T-helper 2 cell treated with Interferon-gamma antibody and Interleukin-4, amounts not matched to agents 5 μg/mL and 100 μg/mL, for 36 hours (primary cell): ENCODE measurements at regions not wholly inside any gene's neighbourhood (a gene's known extent, or its start where the extent isn't known, plus 50 kb on each side); places are given as distances from the start of the nearest gene placed in this dataset.

Source experiments
- DNase-seq: peaks from one replicate; pipeline ENCODE4 v3.0.0; 2021; ENCODE audit warnings: low spot score
- H3K27ac Mint-ChIP-seq: one replicate; pipeline ENCODE4 v1.8.0; 2021; ENCODE audit warnings: mild to moderate bottlenecking, mixed read lengths
- H3K27me3 Mint-ChIP-seq: one replicate; pipeline ENCODE4 v1.8.0; 2021; ENCODE audit warnings: low read depth, mixed read lengths
- H3K36me3 Mint-ChIP-seq: one replicate; pipeline ENCODE4 v1.8.0; 2021; ENCODE audit warnings: low read depth, mixed read lengths
- H3K4me1 Mint-ChIP-seq: one replicate; pipeline ENCODE4 v1.8.0; 2021; ENCODE audit warnings: low read depth, mixed read lengths
- H3K4me3 Mint-ChIP-seq: one replicate; pipeline ENCODE4 v1.8.0; 2022; ENCODE audit warnings: mild to moderate bottlenecking, moderate library complexity, mixed read lengths
- H3K9me3 Mint-ChIP-seq: one replicate; pipeline ENCODE4 v1.8.0; 2021; ENCODE audit warnings: mixed read lengths

DNA sequence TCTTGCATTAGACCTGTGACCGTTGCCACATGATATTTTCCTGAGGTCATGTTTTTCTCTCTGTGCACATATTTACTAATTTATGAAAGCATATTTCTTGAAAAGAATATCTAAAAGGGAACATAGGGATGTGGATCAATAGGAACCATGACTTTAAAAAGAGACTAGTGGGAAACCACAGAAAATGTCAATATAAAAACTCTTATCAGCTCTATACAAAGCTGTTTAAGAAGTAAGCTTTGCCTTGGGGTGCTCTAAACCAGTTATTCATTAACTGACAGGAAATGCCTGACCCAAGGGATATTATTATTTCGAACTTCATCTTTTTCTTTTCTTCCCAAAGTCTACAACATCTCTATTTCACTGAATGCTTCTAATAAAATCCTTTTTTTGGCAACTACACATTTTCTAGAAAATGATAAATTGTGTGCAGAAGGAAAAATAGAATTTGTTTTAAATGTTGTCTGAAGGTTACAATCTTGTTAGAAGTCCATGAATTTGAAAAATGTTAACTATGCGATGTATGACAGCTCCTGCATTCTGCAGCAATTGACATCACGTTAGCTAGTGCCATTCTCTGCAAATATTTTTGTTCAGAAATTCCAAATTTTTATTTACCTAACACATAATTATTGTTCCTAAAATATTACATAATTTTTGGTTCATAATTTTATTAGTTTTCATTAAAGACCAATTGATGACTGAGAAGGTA, 345.0 kb downstream of the SLC16A7 start:
- Mint-ChIP-seq H3K9me3 (no peaks in the 10 kb centered on the region), H3K4me3 (no peak overlapping the region), H3K27ac (no peak overlapping the region), H3K4me1 (no peaks in the 10 kb centered on the region), H3K36me3 (no peaks in the 10 kb centered on the region), H3K27me3 (no peaks in the 10 kb centered on the region)
- DNase-seq = no peak

DNA sequence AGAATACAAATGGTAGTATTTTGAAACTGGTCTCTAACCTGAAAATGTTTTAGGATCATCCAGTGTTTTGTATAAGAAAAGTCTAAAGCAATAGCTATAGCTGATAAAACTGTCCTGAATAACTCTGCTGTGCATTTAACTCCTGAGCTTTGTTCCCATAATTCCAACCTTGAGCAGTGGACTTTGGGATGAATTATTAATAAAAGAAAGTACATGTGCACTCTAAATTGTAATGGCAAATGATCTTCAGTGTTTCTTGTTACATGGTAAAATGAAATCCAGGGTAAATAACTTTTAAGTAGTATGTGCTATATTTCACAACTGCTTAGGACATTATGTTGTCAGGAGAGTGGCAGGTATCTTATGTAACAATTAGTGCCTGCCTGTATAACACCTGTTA, 345.6 kb downstream of the SLC16A7 start:
- H3K27ac Mint-ChIP-seq = no peak overlapping the region
- H3K27me3 Mint-ChIP-seq = no peaks in the 10 kb centered on the region
- H3K9me3 Mint-ChIP-seq = no peaks in the 10 kb centered on the region
- no peak overlapping the region for H3K4me3 Mint-ChIP-seq
- no peaks in the 10 kb centered on the region for H3K4me1 Mint-ChIP-seq
- no peak for DNase-seq
- H3K36me3 Mint-ChIP-seq = no peaks in the 10 kb centered on the region

DNA sequence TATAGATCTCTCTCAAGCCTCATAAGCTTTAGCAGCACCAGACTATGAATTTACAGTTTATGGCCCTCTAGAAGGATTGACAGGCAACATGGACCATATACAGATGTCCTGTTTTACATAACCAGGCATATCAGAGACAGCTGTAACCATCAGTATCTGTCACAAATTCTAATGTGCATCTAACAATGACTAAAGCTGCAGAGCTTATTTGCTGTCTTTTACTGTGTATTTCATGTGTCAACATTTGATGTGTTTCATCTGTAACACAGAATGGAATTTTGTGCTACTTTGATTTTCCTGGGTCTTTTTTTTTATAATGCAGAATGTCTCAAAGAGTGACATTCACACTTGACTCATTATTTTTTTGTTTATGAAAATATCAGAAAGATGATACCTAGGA, 348.3 kb downstream of the SLC16A7 start:
- Mint-ChIP-seq H3K4me1 (no peaks in the 10 kb centered on the region), H3K27me3 (no peaks in the 10 kb centered on the region), H3K36me3 (no peaks in the 10 kb centered on the region), H3K27ac (no peak overlapping the region), H3K4me3 (no peak overlapping the region), H3K9me3 (no peaks in the 10 kb centered on the region)
- DNase-seq = no peak

DNA sequence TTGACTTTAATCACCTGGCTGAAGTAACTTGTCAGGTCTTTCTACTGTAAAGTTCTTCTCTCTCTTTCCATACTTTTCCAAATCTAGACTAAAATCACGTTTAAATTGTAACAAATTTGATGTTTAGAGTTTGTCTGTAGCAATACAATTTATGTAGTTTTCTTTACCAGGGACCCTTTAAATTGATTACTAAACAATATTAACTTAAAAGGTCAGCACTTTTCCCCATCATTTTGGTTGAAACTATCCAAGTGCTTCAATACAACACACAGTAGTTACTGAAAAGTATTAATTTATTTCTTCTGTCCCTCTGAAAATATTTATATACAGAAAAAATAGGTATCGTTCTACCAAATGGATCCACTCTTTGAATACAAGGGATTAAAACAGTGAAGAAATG, 350.8 kb downstream of the SLC16A7 start:
- Mint-ChIP-seq H3K27ac (no peak overlapping the region), H3K36me3 (no peaks in the 10 kb centered on the region), H3K4me3 (no peak overlapping the region), H3K9me3 (no peaks in the 10 kb centered on the region), H3K27me3 (no peaks in the 10 kb centered on the region), H3K4me1 (no peaks in the 10 kb centered on the region)
- no peak for DNase-seq

DNA sequence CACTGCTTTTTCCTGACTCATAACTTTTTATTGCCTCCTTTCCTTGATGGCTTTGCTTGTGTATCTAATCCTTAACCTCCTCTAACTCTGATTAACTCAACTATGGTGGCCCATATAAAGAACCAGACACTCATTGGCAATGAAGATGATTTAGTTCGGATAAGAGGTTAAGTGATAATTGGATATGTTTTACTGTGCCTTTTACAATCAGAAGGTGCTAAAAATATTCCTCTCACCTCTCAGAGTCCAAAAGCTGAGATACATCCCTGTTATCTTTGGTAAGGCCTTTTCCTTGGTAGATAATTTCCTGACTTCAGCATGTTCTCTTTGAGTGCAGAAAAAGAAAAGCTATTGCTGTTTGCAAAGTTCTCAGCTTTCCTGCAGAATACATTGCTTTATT, 367.7 kb downstream of the SLC16A7 start:
- H3K36me3 Mint-ChIP-seq = no peaks in the 10 kb centered on the region
- H3K27me3 Mint-ChIP-seq = no peaks in the 10 kb centered on the region
- peaks cover 4% of the 10 kb centered on the region for H3K9me3 Mint-ChIP-seq
- H3K4me3 Mint-ChIP-seq = no peak overlapping the region
- DNase-seq = no peak
- H3K4me1 Mint-ChIP-seq = no peaks in the 10 kb centered on the region
- no peak overlapping the region for H3K27ac Mint-ChIP-seq

DNA sequence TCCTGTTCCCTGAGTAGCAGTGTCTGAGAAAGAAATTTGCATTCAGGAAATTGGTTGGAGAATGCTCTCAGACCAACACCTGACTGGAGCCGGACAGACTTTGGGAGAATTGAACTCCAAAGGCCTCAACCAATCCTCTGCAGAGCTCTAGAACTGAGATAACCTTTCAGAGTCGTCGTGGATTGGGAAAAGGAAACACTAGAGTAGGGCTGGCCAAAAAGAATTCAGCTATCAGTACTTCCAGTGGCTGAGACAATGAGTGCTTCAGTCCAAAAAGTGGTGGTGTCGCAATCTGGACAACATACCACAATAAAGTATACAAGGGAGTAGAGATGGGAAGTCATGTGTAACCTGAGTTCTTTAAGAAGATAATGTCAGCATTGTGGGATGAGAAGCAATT, 377.1 kb downstream of the SLC16A7 start:
- H3K36me3 Mint-ChIP-seq = no peaks in the 10 kb centered on the region
- peaks cover 4% of the 10 kb centered on the region for H3K9me3 Mint-ChIP-seq
- H3K4me3 Mint-ChIP-seq = no peak overlapping the region
- DNase-seq = no peak
- no peak overlapping the region for H3K27ac Mint-ChIP-seq
- H3K27me3 Mint-ChIP-seq = no peaks in the 10 kb centered on the region
- H3K4me1 Mint-ChIP-seq = no peaks in the 10 kb centered on the region

DNA sequence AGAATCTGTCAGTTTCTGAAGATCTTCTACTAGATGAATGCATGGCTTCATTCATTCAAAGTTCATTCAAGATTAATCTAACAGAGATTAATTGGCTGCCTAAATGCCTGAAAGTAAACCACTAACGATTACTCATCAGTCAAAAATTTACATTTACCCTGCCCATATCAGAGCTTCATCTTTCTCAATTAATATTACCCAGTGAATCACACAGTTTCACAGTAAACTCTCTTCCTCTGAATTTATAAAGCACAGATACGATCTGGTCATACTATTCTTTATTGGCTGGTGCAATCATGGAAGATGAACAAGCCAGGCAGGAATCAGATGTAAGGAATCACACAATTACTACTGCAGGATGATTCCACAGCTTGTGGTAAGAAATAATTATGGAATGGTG, 377.7 kb downstream of the SLC16A7 start:
- no peak for DNase-seq
- Mint-ChIP-seq H3K9me3 (peaks cover under 1% of the 10 kb centered on the region), H3K4me3 (no peak overlapping the region), H3K4me1 (no peaks in the 10 kb centered on the region), H3K27ac (no peak overlapping the region), H3K27me3 (no peaks in the 10 kb centered on the region), H3K36me3 (no peaks in the 10 kb centered on the region)

DNA sequence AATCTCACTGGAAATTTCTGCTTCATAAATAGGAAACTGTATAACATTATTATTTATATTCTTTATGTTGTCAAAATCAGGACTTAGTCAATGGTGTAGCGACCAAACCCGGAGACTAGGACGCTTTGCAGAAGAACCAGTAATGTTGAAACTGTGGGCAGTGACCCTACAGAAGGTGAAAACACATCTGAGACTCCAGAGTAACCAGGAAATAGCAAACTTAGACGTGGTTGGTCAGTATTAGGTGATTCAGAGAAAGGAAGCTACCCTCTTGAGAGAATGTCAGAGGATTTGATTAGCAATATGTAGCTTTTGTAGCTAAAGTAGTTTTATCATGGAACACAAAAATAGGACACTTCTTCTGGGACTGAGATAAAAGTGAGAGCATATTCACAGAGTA, 381.9 kb downstream of the SLC16A7 start:
- no peak for DNase-seq
- no peaks in the 10 kb centered on the region for H3K27me3 Mint-ChIP-seq
- no peak overlapping the region for H3K4me3 Mint-ChIP-seq
- H3K9me3 Mint-ChIP-seq = no peaks in the 10 kb centered on the region
- no peaks in the 10 kb centered on the region for H3K4me1 Mint-ChIP-seq
- no peak overlapping the region for H3K27ac Mint-ChIP-seq
- H3K36me3 Mint-ChIP-seq = no peaks in the 10 kb centered on the region

DNA sequence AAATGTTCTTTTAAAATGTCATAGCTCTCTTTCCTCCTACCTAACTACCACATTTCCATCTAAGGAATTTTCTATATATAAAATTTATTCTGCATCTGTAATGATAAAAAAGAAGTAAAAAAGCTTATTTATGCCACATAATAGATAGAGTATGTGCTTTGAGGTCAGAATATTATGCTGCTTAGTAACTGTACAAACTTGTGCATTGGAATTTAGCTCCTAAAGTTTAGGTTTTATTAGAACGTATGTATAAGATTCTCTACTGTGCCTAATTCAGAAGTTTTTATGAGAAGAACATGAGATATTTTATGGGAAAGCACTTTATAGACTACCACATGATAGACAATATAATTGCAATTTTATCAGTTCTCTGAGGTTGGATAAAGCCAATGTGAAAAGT, 384.6 kb downstream of the SLC16A7 start:
- no peak overlapping the region for H3K27ac Mint-ChIP-seq
- no peaks in the 10 kb centered on the region for H3K27me3 Mint-ChIP-seq
- H3K36me3 Mint-ChIP-seq = no peaks in the 10 kb centered on the region
- no peaks in the 10 kb centered on the region for H3K9me3 Mint-ChIP-seq
- no peak for DNase-seq
- H3K4me1 Mint-ChIP-seq = no peaks in the 10 kb centered on the region
- no peak overlapping the region for H3K4me3 Mint-ChIP-seq

DNA sequence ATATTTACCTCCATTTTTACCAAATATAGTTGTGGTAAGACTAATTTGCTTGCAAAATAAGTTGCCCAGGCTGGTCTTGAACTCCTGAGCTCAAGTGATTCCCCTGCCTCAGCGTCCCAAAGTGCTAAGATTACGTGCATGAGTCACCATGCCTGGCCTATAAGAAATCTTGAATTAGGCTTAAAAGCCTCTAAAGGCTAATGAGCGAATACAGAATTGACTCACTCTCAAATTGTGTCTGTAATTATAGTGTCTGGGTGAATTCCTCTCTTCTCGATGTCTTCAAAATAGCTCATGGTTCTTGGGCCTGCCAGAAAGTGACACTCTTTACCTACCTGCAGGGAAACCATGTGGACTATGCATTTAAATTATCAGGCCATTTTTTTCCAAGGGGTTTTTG, 403.5 kb downstream of the SLC16A7 start:
- H3K4me3 Mint-ChIP-seq = no peak overlapping the region
- H3K4me1 Mint-ChIP-seq = no peaks in the 10 kb centered on the region
- no peak overlapping the region for H3K27ac Mint-ChIP-seq
- H3K36me3 Mint-ChIP-seq = no peaks in the 10 kb centered on the region
- no peaks in the 10 kb centered on the region for H3K9me3 Mint-ChIP-seq
- DNase-seq = no peak
- no peaks in the 10 kb centered on the region for H3K27me3 Mint-ChIP-seq

DNA sequence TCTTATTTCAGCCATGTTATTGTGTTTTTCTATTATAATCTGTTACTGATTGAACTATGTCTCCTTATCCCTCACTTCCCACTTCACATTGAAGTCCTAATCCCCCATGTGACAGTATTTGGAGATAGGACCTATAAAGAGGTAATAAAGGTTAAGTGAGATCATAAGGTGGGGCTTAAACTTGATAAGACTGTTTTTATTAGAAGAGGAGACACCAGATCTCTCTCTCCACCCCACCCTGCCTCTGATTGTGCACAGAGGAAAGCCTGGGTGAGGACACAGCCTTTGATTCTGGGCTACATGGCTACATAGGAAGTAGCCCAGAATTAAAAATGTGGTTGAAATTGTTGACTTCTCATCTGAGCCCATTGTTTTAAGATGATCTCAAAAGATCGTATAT, 414.7 kb downstream of the SLC16A7 start:
- no peak for DNase-seq
- H3K9me3 Mint-ChIP-seq = no peaks in the 10 kb centered on the region
- no peak overlapping the region for H3K27ac Mint-ChIP-seq
- H3K4me1 Mint-ChIP-seq = no peaks in the 10 kb centered on the region
- H3K36me3 Mint-ChIP-seq = no peaks in the 10 kb centered on the region
- no peaks in the 10 kb centered on the region for H3K27me3 Mint-ChIP-seq
- no peak overlapping the region for H3K4me3 Mint-ChIP-seq

DNA sequence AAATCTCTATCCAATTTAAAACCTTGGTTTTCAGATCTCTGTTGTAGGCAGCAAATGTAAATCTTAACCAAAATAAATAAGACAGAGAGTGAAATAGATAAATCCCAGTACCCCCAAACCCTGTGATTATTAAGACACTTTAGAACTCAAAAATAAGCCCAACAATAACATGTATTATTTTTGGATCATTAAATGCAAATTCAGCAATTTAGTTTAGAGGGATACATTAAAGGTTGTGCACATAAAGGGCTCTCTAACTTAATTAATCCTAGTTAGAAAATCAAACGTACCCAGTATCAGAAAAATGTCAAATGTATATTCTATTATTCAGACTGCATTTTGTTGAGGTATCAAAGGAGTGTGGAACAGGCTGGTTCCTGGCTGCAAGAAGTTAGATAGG, 416.8 kb downstream of the SLC16A7 start:
- H3K9me3 Mint-ChIP-seq = no peaks in the 10 kb centered on the region
- H3K4me3 Mint-ChIP-seq = no peak overlapping the region
- no peaks in the 10 kb centered on the region for H3K36me3 Mint-ChIP-seq
- no peaks in the 10 kb centered on the region for H3K4me1 Mint-ChIP-seq
- no peaks in the 10 kb centered on the region for H3K27me3 Mint-ChIP-seq
- no peak for DNase-seq
- no peak overlapping the region for H3K27ac Mint-ChIP-seq

DNA sequence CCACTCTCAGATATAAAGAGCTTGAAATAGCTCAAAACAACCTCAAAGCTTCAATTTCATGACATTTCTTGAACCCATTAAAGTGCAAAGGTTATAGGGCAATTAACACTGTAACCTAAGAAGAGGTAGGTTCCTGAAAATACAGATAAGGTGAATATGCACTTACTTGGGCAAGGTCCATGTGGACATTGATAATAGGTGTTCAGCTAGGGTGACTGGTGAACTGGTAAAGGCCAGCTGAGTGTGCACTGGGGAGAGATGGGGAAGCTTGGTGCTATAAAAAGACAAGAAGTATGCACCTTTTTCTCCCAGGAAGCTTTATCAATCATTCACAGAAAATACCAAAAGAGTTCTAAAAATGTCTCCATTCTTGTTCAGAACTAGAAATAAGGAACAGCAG, 418.6 kb downstream of the SLC16A7 start:
- no peak for DNase-seq
- Mint-ChIP-seq H3K27me3 (no peaks in the 10 kb centered on the region), H3K9me3 (no peaks in the 10 kb centered on the region), H3K4me3 (no peak overlapping the region), H3K27ac (no peak overlapping the region), H3K4me1 (no peaks in the 10 kb centered on the region), H3K36me3 (no peaks in the 10 kb centered on the region)

DNA sequence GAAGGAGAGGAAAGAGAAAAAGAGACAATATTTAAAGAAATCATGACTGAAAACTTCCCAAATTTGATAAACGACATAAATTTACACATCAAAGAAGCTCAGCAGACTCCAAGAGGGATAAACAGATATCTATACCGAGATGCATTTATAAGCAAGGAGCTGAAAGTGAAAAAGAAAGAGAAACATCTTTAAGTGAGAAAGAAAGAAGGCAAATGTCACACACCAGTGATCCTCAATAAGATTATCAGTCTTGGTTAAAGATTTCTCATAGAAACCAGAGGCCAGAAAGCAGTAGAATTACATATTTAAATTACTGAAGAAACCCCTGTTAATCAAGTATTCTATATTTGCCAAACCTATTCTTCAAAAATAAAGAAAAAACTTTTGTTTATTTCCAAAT, 424.2 kb downstream of the SLC16A7 start:
- DNase-seq = no peak
- H3K4me1 Mint-ChIP-seq = no peaks in the 10 kb centered on the region
- H3K36me3 Mint-ChIP-seq = no peaks in the 10 kb centered on the region
- no peak overlapping the region for H3K27ac Mint-ChIP-seq
- H3K9me3 Mint-ChIP-seq = peaks cover 3% of the 10 kb centered on the region
- H3K27me3 Mint-ChIP-seq = no peaks in the 10 kb centered on the region
- no peak overlapping the region for H3K4me3 Mint-ChIP-seq

DNA sequence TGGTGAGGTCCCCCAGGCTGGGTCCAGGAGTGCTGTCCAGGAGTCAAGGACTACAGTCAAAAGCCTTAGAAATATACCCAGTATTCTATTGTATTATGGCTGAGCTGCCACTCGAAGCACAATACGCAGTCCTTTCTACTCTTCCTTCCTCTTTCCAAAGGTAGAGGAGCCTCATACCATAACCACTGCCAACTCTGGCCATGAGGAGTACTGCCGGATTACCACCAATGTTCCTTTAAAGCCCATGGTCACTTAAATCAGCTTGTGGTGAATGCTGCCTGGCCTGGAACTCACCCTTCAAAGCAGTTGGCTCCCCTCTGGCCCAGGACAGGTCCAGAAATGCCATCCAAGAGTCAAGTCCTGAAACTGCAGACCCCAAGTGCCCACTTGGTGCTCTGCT, 425.4 kb downstream of the SLC16A7 start:
- H3K27me3 Mint-ChIP-seq = no peaks in the 10 kb centered on the region
- no peaks in the 10 kb centered on the region for H3K4me1 Mint-ChIP-seq
- no peak overlapping the region for H3K27ac Mint-ChIP-seq
- H3K4me3 Mint-ChIP-seq = no peak overlapping the region
- H3K36me3 Mint-ChIP-seq = no peaks in the 10 kb centered on the region
- peaks cover 3% of the 10 kb centered on the region for H3K9me3 Mint-ChIP-seq
- DNase-seq = no peak
